GM23338 (cell line): ENCODE measurements at regions not wholly inside any gene's neighbourhood (a gene's known extent, or its start where the extent isn't known, plus 50 kb on each side); places are given as distances from the start of the nearest gene placed in this dataset.

Experiments
- CREB1 ChIP-seq: fragments of 250-450 bp; sonication (Bioruptor Pico); IDR thresholded peaks from 2 replicates; pipeline ENCODE4 v1.5.0; 2020; ENCODE audit warnings: low read depth, mild to moderate bottlenecking, moderate library complexity
- EZH2 ChIP-seq: fragments of 200-600 bp; sonication (generic); IDR thresholded peaks from one replicate; pipeline ENCODE4 v1.8.0; 2017; ENCODE audit warnings: antibody characterized with exemption, mild to moderate bottlenecking, low read depth; ENCODE audit not compliant: unreplicated experiment
- EZH2phosphoT487 ChIP-seq: fragments of 200-600 bp; sonication (generic); IDR thresholded peaks from one replicate; pipeline ENCODE4 v1.8.1; 2018; ENCODE audit warnings: antibody characterized with exemption; ENCODE audit not compliant: unreplicated experiment
- JUNB ChIP-seq: IDR thresholded peaks from one replicate; pipeline ENCODE4 v1.6.1; 2016; ENCODE audit warnings: antibody characterized with exemption; ENCODE audit not compliant: unreplicated experiment
- NANOG ChIP-seq: IDR thresholded peaks from 2 replicates; pipeline ENCODE4 v1.6.1; 2016; ENCODE audit warnings: antibody characterized with exemption, borderline replicate concordance
- POLR2AphosphoS5 ChIP-seq: IDR thresholded peaks from 2 replicates; pipeline ENCODE4 v1.6.1; 2016; ENCODE audit warnings: antibody characterized with exemption, low read depth
- STAT1 ChIP-seq: IDR thresholded peaks from one replicate; pipeline ENCODE4 v1.6.1; 2016; ENCODE audit warnings: antibody characterized with exemption; ENCODE audit not compliant: unreplicated experiment
- ZNF331 ChIP-seq: fragments of 250-450 bp; sonication (Bioruptor Pico); IDR thresholded peaks from 2 replicates; pipeline ENCODE4 v1.5.0; 2020; ENCODE audit warnings: low read depth, mild to moderate bottlenecking, moderate library complexity
- TF ChIP-seq, protein P1 (sequence below), 2 experiments: fragments of 200-600 bp in 1 of 2; sonication (generic) in 1 of 2; conservative IDR thresholded peaks; 2 replicates each; pipeline versions ENCODE4 v1.5.1 to v1.6.1; 2016 to 2017; ENCODE audit warnings: antibody characterized with exemption in 2 of 2, low read depth in 2 of 2, mild to moderate bottlenecking in 2 of 2, moderate library complexity in 1 of 2
- TF ChIP-seq, protein P2 (sequence below): IDR thresholded peaks from one replicate; pipeline ENCODE4 v1.6.1; 2018; ENCODE audit warnings: antibody characterized with exemption; ENCODE audit not compliant: unreplicated experiment
- TF ChIP-seq, protein P3 (sequence below): IDR thresholded peaks from 2 replicates; pipeline ENCODE4 v1.6.1; 2016; ENCODE audit warnings: antibody characterized with exemption

DNA sequence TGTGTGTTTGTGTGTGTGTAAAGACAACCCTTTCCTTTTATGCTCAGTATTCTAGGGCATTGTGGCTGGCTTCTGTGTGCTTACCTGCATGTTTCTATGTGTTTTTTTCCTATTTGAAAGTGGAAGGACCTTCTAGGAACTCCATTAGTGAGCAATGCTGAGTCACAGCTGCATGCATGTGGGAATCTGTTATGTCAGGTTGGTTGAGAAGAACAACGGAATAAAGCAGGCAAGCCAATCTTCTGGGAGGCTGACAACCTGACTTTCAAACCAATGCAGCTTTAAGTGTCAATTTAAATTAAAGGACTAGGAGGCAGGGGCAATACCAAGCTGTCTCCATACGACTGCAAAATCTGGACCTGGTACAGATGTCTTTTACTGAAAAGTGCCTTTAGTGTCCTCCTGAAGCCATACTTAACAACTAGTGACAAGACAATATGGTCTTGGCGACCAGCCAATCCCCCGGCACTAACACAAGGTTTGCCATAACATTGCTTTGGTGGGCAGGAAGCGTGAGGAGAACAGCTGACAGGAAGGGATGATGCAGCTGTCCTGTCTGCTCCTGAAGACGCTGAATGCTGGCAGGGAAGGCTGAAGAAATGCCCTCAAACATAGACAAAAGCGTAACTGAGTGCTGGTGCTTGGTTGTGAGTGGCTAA, 514.7 kb upstream of the CDH7 start:
- TF ChIP-seq NANOG (no peak), POLR2AphosphoS5 (no peak), EZH2 (no peak), ZNF331 (CRISPR knock-in tag) (no peak), EZH2phosphoT487 (no peak), JUNB (no peak), STAT1 (no peak), CREB1 (CRISPR knock-in tag) (no peak)
- TF ChIP-seq, protein P1, sequence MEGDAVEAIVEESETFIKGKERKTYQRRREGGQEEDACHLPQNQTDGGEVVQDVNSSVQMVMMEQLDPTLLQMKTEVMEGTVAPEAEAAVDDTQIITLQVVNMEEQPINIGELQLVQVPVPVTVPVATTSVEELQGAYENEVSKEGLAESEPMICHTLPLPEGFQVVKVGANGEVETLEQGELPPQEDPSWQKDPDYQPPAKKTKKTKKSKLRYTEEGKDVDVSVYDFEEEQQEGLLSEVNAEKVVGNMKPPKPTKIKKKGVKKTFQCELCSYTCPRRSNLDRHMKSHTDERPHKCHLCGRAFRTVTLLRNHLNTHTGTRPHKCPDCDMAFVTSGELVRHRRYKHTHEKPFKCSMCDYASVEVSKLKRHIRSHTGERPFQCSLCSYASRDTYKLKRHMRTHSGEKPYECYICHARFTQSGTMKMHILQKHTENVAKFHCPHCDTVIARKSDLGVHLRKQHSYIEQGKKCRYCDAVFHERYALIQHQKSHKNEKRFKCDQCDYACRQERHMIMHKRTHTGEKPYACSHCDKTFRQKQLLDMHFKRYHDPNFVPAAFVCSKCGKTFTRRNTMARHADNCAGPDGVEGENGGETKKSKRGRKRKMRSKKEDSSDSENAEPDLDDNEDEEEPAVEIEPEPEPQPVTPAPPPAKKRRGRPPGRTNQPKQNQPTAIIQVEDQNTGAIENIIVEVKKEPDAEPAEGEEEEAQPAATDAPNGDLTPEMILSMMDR (conservative IDR thresholded peaks at IDR 0.05; ENCODE audit: low read depth in 2 of 2): no peak
- TF ChIP-seq, protein P2, sequence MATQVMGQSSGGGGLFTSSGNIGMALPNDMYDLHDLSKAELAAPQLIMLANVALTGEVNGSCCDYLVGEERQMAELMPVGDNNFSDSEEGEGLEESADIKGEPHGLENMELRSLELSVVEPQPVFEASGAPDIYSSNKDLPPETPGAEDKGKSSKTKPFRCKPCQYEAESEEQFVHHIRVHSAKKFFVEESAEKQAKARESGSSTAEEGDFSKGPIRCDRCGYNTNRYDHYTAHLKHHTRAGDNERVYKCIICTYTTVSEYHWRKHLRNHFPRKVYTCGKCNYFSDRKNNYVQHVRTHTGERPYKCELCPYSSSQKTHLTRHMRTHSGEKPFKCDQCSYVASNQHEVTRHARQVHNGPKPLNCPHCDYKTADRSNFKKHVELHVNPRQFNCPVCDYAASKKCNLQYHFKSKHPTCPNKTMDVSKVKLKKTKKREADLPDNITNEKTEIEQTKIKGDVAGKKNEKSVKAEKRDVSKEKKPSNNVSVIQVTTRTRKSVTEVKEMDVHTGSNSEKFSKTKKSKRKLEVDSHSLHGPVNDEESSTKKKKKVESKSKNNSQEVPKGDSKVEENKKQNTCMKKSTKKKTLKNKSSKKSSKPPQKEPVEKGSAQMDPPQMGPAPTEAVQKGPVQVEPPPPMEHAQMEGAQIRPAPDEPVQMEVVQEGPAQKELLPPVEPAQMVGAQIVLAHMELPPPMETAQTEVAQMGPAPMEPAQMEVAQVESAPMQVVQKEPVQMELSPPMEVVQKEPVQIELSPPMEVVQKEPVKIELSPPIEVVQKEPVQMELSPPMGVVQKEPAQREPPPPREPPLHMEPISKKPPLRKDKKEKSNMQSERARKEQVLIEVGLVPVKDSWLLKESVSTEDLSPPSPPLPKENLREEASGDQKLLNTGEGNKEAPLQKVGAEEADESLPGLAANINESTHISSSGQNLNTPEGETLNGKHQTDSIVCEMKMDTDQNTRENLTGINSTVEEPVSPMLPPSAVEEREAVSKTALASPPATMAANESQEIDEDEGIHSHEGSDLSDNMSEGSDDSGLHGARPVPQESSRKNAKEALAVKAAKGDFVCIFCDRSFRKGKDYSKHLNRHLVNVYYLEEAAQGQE: no peak
- TF ChIP-seq, protein P3, sequence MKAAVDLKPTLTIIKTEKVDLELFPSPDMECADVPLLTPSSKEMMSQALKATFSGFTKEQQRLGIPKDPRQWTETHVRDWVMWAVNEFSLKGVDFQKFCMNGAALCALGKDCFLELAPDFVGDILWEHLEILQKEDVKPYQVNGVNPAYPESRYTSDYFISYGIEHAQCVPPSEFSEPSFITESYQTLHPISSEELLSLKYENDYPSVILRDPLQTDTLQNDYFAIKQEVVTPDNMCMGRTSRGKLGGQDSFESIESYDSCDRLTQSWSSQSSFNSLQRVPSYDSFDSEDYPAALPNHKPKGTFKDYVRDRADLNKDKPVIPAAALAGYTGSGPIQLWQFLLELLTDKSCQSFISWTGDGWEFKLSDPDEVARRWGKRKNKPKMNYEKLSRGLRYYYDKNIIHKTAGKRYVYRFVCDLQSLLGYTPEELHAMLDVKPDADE: no peak
